HL-60 (cell line): ENCODE measurements at regions not wholly inside any gene's neighbourhood (a gene's known extent, or its start where the extent isn't known, plus 50 kb on each side); places are given as distances from the start of the nearest gene placed in this dataset.

Experiments used
- DNase-seq, 2 experiments: peaks; one replicate each; pipeline ENCODE4 v3.0.0-alpha.2; 2010 to 2020; ENCODE audit warnings: low read depth in 1 of 2, low spot score in 1 of 2
- H3K27ac ChIP-seq: fragments of 250-450 bp; sonication (Bioruptor Pico); replicated peaks from 2 replicates; pipeline ENCODE4 v1.5.1; 2020; ENCODE audit warnings: mild to moderate bottlenecking, moderate library complexity
- H3K27me3 ChIP-seq: fragments of 250-450 bp; sonication (Bioruptor Pico); 2 replicates; pipeline ENCODE4 v1.5.1; 2021; ENCODE audit warnings: mild to moderate bottlenecking, moderate library complexity; ENCODE audit not compliant: insufficient read depth, poor library complexity, severe bottlenecking
- H3K4me3 ChIP-seq: replicated peaks from 2 replicates; pipeline ENCODE4 v1.5.1; 2011; ENCODE audit warnings: mild to moderate bottlenecking, control low read depth, low read length; ENCODE audit not compliant: insufficient read depth
- GABPA ChIP-seq: IDR thresholded peaks from 2 replicates; pipeline ENCODE4 v1.6.1; 2012; ENCODE audit warnings: low read depth
- POLR2AphosphoS5 ChIP-seq: IDR thresholded peaks from 2 replicates; pipeline ENCODE4 v1.6.1; 2012; ENCODE audit warnings: low read depth
- SPI1 ChIP-seq: IDR thresholded peaks from 2 replicates; pipeline ENCODE4 v1.6.1; 2012; ENCODE audit warnings: low read depth, mild to moderate bottlenecking, borderline replicate concordance
- TF ChIP-seq, protein P1 (sequence below): IDR thresholded peaks from one replicate; pipeline ENCODE4 v1.5.1; 2011; ENCODE audit warnings: low read length, control low read depth, inconsistent platforms; ENCODE audit not compliant: insufficient read depth
- TF ChIP-seq, protein P2 (sequence below): IDR thresholded peaks from 2 replicates; pipeline ENCODE4 v1.6.1; 2012; ENCODE audit warnings: low read depth; ENCODE audit not compliant: insufficient replicate concordance

DNA sequence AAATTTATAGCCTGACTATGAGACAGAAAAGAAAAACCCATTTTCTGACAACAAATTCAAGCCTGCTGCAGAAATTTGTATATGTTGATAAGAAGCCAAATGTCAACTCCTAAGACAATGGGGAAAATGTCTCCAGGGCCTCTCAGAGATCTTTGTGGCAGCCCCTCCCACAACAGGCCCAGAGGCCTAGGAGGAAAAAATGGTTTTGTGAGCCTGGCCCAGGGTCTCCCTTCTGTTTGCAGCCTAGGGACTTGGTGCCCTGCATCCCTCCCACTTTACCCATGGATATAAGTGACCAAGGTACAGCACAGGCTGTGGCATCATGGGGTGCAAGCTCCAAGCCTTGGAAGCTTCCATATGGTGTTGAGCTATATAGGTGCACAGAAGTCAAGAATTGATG lies 740.2 kb downstream of the SEMA5A start:
- Histone ChIP-seq H3K27me3 (no peaks in the 10 kb centered on the region), H3K4me3 (no peak overlapping the region), H3K27ac (no peak overlapping the region)
- DNase-seq: no peak
- TF ChIP-seq, protein P1, sequence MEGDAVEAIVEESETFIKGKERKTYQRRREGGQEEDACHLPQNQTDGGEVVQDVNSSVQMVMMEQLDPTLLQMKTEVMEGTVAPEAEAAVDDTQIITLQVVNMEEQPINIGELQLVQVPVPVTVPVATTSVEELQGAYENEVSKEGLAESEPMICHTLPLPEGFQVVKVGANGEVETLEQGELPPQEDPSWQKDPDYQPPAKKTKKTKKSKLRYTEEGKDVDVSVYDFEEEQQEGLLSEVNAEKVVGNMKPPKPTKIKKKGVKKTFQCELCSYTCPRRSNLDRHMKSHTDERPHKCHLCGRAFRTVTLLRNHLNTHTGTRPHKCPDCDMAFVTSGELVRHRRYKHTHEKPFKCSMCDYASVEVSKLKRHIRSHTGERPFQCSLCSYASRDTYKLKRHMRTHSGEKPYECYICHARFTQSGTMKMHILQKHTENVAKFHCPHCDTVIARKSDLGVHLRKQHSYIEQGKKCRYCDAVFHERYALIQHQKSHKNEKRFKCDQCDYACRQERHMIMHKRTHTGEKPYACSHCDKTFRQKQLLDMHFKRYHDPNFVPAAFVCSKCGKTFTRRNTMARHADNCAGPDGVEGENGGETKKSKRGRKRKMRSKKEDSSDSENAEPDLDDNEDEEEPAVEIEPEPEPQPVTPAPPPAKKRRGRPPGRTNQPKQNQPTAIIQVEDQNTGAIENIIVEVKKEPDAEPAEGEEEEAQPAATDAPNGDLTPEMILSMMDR: no peak
- TF ChIP-seq GABPA: no peak
- no peak for TF ChIP-seq POLR2AphosphoS5
- TF ChIP-seq, protein P2, sequence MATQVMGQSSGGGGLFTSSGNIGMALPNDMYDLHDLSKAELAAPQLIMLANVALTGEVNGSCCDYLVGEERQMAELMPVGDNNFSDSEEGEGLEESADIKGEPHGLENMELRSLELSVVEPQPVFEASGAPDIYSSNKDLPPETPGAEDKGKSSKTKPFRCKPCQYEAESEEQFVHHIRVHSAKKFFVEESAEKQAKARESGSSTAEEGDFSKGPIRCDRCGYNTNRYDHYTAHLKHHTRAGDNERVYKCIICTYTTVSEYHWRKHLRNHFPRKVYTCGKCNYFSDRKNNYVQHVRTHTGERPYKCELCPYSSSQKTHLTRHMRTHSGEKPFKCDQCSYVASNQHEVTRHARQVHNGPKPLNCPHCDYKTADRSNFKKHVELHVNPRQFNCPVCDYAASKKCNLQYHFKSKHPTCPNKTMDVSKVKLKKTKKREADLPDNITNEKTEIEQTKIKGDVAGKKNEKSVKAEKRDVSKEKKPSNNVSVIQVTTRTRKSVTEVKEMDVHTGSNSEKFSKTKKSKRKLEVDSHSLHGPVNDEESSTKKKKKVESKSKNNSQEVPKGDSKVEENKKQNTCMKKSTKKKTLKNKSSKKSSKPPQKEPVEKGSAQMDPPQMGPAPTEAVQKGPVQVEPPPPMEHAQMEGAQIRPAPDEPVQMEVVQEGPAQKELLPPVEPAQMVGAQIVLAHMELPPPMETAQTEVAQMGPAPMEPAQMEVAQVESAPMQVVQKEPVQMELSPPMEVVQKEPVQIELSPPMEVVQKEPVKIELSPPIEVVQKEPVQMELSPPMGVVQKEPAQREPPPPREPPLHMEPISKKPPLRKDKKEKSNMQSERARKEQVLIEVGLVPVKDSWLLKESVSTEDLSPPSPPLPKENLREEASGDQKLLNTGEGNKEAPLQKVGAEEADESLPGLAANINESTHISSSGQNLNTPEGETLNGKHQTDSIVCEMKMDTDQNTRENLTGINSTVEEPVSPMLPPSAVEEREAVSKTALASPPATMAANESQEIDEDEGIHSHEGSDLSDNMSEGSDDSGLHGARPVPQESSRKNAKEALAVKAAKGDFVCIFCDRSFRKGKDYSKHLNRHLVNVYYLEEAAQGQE: no peak
- no peak for TF ChIP-seq SPI1

DNA sequence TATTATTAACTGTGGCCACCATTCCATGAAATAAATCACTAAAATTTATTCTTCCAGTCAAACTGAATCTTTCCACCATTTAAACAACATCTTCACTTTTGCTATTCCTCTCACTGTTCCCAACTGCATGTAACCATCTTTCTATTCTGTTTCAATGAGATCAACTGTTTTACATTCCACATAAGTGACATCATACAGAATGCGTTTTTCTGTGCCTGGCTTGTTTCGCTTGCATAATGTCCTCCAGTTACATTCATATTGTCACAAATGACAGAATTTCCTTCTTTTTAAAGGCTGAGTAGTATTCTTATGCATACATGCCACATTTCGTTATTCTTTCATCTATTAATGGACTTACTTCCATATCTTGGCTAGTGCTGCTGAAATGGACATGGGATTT lies 738.2 kb downstream of the SEMA5A start:
- DNase-seq: no peak
- Histone ChIP-seq H3K27me3 (no peaks in the 10 kb centered on the region), H3K27ac (no peak overlapping the region), H3K4me3 (no peak overlapping the region)
- TF ChIP-seq SPI1 (no peak), GABPA (no peak), POLR2AphosphoS5 (no peak)
- TF ChIP-seq, protein P2: no peak
- TF ChIP-seq, protein P1: no peak

DNA sequence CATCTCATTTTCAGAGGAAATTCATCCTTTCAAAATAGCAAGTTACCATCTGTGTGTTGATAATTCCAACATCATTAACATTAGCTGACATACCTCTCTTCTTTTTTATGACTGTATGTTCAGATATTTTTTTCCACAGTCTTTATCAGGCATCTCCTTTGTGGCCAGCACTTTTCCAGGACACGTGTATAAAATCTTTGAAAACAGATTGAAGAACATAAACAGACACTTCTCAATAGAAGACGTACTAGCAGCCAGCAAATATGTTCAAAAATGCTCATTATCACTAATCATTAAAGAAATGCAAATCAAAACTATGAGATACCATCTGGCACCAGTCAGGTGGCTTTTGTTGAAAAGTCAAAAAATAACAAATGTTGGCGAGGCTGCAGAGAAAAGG lies 734.3 kb downstream of the SEMA5A start:
- no peak for TF ChIP-seq GABPA
- TF ChIP-seq POLR2AphosphoS5: no peak
- TF ChIP-seq, protein P2: no peak
- TF ChIP-seq SPI1: no peak
- TF ChIP-seq, protein P1: no peak
- Histone ChIP-seq H3K27me3 (no peaks in the 10 kb centered on the region), H3K4me3 (no peak overlapping the region), H3K27ac (no peak overlapping the region)
- DNase-seq: no peak
